GM20000 (cell line): ENCODE measurements at regions not wholly inside any gene's neighbourhood (a gene's known extent, or its start where the extent isn't known, plus 50 kb on each side); places are given as distances from the start of the nearest gene placed in this dataset.
"Not testable (repeated sequence)": the region's sequence is repeated elsewhere in the genome, so short reads cannot be mapped to it uniquely, and the experiment has no call there.

Source experiments
- DNase-seq: peaks from one replicate; pipeline ENCODE4 v3.0.0; 2012; ENCODE audit warnings: low spot score
- TF ChIP-seq, protein P1 (sequence below): IDR thresholded peaks from 2 replicates; pipeline ENCODE4 v1.5.1; 2012; ENCODE audit warnings: mild to moderate bottlenecking, control low read depth; ENCODE audit errors: extremely low read depth, missing control alignments

GRCh38 chr13:67914535-67914934 is 684.4 kb upstream of the PCDH9 start:
- DNase-seq: no peak
- TF ChIP-seq, protein P1, sequence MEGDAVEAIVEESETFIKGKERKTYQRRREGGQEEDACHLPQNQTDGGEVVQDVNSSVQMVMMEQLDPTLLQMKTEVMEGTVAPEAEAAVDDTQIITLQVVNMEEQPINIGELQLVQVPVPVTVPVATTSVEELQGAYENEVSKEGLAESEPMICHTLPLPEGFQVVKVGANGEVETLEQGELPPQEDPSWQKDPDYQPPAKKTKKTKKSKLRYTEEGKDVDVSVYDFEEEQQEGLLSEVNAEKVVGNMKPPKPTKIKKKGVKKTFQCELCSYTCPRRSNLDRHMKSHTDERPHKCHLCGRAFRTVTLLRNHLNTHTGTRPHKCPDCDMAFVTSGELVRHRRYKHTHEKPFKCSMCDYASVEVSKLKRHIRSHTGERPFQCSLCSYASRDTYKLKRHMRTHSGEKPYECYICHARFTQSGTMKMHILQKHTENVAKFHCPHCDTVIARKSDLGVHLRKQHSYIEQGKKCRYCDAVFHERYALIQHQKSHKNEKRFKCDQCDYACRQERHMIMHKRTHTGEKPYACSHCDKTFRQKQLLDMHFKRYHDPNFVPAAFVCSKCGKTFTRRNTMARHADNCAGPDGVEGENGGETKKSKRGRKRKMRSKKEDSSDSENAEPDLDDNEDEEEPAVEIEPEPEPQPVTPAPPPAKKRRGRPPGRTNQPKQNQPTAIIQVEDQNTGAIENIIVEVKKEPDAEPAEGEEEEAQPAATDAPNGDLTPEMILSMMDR: no peak

- not testable (repeated sequence) for DNase-seq
Measured at GRCh38 chr13:67902960-67903359, 672.8 kb upstream of the PCDH9 start.

GRCh38 chr13:67880916-67881315 is 650.8 kb upstream of the PCDH9 start:
- TF ChIP-seq, protein P1: no peak
- no peak for DNase-seq

DNA sequence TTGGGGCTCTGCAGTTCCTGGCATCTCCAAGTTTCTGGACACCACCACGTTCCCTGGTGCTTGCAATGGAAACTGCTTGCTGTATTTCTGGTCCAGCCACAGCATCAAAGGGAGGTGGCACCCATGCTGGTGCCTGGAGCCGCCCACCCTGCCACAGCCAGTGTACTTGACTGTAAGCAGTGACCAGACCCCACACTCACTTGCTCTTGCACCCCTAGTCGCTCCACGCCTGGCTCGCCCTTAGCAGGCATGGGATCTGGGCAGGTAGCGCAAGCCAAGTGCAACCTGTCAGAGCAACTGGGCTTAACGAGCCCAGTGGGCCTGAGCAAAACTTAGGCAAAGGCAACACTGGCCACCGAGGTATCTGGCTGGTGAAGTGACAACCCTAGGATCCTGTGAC is 648.2 kb upstream of the PCDH9 start:
- DNase-seq: no peak
- TF ChIP-seq, protein P1: no peak

DNA sequence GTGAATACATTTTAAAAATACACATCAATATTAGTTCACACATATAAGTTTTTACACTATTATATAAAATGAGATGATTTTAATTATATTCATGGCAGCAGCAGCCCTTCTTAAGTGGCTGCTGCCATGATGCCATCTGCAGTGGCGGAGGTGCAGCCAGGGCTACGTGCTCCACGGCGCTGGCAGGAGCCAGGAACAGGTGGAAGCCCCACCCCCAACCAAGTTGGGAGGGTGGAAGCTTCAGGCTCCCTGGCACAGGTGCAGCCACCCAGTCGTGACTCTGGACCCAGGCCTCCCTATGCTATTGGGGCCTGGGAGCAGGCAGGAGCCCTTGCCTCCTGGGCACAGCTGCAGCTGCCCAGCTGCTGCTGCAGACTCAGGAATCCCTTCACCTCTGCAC is 646.9 kb upstream of the PCDH9 start:
- TF ChIP-seq, protein P1: no peak
- DNase-seq: no peak

GRCh38 chr13:67867206-67867605 is 637.1 kb upstream of the PCDH9 start:
- TF ChIP-seq, protein P1: no peak
- DNase-seq: no peak

- TF ChIP-seq, protein P1: no peak
- DNase-seq: no peak
Measured at GRCh38 chr13:67860315-67860714, 630.2 kb upstream of the PCDH9 start.

GRCh38 chr13:67859904-67860303 is 629.8 kb upstream of the PCDH9 start:
- TF ChIP-seq, protein P1: no peak

More at GRCh38 chr13:67859904-67860303, 629.8 kb upstream of the PCDH9 start:
- DNase-seq: no peak
